ENCODE measurements at regions not wholly inside any gene's neighbourhood (a gene's known extent, or its start where the extent isn't known, plus 50 kb on each side); places are given as distances from the start of the nearest gene placed in this dataset.

DNA sequence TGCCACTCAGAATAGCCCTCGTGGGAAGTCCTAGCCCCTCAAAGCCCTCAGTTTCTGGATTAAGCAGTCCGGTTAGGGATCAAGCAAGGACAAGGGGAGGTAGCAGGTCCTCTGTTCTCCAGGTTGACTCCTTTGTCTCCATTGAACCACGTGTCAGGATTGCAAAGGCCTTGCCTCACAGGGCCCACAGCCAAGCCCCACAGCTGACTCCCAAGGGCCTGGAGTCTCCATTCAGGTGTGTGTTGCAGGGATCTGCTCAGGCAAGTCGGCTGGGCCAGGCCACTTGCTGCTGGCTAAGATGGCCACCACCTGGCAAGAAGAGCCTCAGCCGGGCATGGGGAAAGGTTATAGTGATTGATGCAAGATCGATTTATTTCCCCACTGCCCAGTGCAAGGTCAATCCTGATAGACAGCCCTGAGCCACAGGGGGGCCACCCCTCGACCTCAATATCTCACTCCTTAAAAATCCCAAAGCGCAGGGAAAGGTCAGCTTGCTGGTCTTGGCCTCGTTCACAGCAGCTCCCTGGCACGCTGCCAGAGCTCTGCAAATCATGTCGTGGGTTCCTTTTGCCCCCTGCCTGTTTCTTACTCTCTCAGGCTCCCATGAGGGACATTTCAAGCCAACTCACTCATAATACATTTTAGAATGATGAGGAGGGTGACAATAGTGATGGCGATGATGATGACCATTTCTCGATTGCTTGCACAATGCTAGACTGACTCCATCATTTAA, 75.9 kb downstream of the EDN3 start:
- ATAC-seq, result no peak
- Mint-ChIP-seq H3K4me1 (no peaks in the 10 kb centered on the region), H3K9me3 (no peaks in the 10 kb centered on the region), H3K4me3 (no peak overlapping the region), H3K27ac (no peak overlapping the region), H3K36me3 (no peaks in the 10 kb centered on the region)
- no peak for DNase-seq (ENCODE audit: low spot score in 2 of 2)

DNA sequence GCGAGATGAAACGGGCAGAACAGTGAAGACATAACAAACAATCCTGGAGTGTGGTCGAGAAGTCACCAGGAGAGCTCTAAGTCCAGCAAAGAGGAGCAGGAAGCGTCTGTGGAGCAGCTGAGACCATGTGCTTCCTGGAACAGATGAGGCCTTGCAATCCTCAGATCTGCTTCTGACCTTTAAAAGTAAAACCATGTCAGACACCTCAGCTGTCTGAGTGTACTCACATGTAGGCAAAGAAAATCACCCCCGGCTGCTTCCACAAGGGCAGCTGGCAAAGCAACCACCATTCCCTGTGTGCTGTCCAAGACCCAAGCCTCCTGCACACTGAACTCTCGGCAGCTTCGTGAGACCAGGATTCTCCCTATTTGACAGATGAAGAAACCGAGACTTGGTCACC, 76.6 kb downstream of the EDN3 start:
- no peak for ATAC-seq
- H3K36me3 Mint-ChIP-seq, result no peaks in the 10 kb centered on the region
- no peaks in the 10 kb centered on the region for H3K9me3 Mint-ChIP-seq
- no peaks in the 10 kb centered on the region for H3K4me1 Mint-ChIP-seq
- no peak overlapping the region for H3K4me3 Mint-ChIP-seq
- no peak overlapping the region for H3K27ac Mint-ChIP-seq
- DNase-seq (ENCODE audit: low spot score in 2 of 2), result no peak

DNA sequence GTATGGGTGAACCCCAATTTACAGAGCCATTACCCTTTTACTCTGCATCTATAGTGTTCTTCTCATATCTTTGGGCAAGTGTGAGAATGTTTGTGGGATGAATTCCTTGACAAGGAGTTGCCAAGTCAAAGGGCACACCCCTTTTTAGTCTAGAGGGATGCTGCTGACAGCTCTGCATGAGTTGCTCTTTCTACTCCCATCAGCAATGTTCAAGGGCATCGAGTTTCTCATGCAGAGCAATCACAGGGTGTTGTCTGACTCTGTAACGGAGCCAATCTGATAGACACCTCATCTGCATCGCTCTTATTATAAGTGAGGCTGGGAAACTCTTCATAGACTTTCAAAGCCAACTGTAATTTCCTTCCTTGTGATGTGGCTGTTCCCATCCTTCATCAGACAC, 77.4 kb downstream of the EDN3 start:
- Mint-ChIP-seq H3K4me1 (no peaks in the 10 kb centered on the region), H3K4me3 (no peak overlapping the region), H3K9me3 (no peaks in the 10 kb centered on the region), H3K27ac (no peak overlapping the region), H3K36me3 (no peaks in the 10 kb centered on the region)
- DNase-seq (ENCODE audit: low spot score in 2 of 2), result no peak
- no peak for ATAC-seq

DNA sequence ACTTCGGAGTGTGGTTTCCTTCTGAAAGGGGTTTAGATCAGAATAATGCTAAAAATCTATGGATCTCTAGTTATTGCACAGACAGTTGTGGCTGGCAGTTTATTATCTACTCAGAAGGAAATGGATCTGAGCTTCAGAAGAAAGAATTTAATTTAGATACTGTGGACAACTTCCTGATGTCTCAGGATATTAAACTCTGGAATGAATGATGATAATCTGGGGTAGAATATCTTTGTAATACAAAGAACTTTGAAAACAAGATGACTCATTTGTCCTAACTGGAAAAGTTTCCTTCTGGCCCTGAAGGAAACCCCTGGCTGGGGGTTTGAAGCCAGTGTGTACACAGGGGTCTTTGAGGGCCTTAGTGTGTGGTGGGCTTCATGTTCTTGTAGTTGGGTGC, 78.0 kb downstream of the EDN3 start:
- no peak overlapping the region for H3K4me3 Mint-ChIP-seq
- DNase-seq (ENCODE audit: low spot score in 2 of 2) (no peak), ATAC-seq (no peak)
- no peaks in the 10 kb centered on the region for H3K4me1 Mint-ChIP-seq
- H3K9me3 Mint-ChIP-seq, result no peaks in the 10 kb centered on the region
- no peaks in the 10 kb centered on the region for H3K36me3 Mint-ChIP-seq
- no peak overlapping the region for H3K27ac Mint-ChIP-seq

DNA sequence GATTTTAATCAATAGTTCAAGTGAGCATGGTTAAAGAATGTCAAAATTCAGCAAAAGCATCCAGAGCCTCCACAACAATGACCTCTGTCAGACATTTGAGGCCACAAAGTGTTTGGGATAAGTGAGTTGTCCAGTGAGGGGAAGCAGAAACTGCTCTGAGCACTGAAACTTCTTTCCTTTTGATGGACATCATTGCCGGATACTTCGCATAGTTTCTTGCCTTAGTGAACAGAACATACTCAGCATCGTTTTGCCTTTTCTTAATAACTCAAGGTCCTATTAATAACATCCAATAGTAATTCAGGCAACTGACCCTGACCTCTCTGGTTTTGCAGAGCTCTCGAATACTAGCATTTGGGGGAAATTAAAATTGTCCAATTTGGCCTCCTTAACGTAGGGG, 78.6 kb downstream of the EDN3 start:
- ATAC-seq, result no peak
- Mint-ChIP-seq H3K4me3 (no peak overlapping the region), H3K27ac (no peak overlapping the region), H3K4me1 (no peaks in the 10 kb centered on the region), H3K36me3 (no peaks in the 10 kb centered on the region), H3K9me3 (no peaks in the 10 kb centered on the region)
- no peak for DNase-seq (ENCODE audit: low spot score in 2 of 2)

DNA sequence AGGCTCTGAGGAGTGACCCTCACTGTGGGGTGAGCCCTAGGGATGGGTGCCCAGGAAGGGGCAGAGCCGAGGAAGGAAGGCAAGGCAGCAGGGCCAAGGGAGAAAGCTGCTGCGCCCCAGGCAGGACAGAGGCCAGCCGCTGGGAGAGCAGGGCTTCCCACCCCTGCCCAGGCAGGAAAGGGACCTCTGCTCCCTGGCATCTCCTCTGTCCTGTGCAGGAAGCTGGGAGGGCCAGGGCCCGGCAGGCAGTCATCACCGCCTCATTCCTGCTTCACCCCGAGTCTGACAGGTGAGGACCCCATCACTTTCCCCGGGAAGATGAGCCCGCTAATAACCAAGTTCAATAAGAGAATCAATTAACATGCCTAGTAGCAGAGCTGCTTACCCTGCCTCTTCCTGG, 81.3 kb downstream of the EDN3 start:
- no peaks in the 10 kb centered on the region for H3K36me3 Mint-ChIP-seq
- peaks cover 9% of the 10 kb centered on the region for H3K4me1 Mint-ChIP-seq
- H3K27ac Mint-ChIP-seq, result no peak overlapping the region
- no peak overlapping the region for H3K4me3 Mint-ChIP-seq
- DNase-seq (ENCODE audit: low spot score in 2 of 2), result no peak
- ATAC-seq, result no peak
- no peaks in the 10 kb centered on the region for H3K9me3 Mint-ChIP-seq

DNA sequence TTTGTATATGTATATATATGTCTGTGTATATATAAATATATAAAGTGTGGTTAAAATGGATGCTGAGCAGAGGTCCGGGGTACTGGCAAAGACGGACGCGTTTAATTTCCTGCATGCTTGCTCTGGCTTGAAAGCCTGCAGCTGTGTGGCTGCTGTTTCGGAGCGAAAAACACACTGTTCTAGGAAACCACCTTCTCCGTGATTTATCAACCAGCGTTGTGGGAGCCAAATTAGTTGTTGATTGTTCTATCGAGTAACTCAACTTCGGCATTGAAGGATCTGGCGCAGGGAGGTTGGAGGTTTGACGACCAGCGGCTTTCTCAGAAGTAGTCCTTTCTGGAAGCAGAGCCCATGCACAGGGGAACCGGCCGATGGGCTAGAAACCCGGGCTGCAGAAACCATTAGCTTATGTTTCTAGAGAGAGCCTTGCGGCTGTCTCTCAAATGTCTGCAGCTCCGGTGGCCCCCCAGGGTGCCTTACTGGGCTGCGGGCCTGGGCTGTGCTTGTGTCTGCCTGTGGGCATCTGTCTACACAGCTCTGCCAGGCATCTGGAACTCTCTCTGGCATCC, 81.8 kb downstream of the EDN3 start:
- H3K4me1 Mint-ChIP-seq, result peaks cover 9% of the 10 kb centered on the region
- H3K27ac Mint-ChIP-seq, result no peak overlapping the region
- no peaks in the 10 kb centered on the region for H3K36me3 Mint-ChIP-seq
- H3K4me3 Mint-ChIP-seq, result no peak overlapping the region
- H3K9me3 Mint-ChIP-seq, result no peaks in the 10 kb centered on the region
- ATAC-seq (no peak), DNase-seq (ENCODE audit: low spot score in 2 of 2) (no peak)

DNA sequence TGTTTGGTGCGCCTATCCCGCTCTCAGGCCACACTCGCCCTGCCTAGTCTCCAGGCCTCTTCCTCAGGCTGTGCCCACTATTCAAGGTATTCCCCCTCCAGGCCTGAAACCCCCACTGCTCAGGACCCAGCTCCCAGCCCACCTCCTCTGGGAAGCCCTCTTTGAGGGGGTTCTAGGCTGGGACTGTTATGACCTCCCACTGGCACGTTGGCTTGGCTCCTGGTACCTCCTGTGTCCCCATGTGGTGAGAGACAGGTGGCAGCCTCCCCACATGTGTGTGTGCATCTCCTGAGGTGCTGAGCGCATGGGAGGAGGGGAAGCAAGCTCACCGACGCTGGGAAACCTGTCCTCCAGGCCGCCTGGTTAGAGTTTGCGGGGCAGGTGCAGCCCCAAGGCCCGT, 82.5 kb downstream of the EDN3 start:
- Mint-ChIP-seq H3K27ac (peak overlapping the region; percentile 12), H3K9me3 (no peaks in the 10 kb centered on the region), H3K4me1 (peaks cover 9% of the 10 kb centered on the region), H3K4me3 (no peak overlapping the region), H3K36me3 (no peaks in the 10 kb centered on the region)
- no peak for ATAC-seq
- DNase-seq (ENCODE audit: low spot score in 2 of 2), result no peak

DNA sequence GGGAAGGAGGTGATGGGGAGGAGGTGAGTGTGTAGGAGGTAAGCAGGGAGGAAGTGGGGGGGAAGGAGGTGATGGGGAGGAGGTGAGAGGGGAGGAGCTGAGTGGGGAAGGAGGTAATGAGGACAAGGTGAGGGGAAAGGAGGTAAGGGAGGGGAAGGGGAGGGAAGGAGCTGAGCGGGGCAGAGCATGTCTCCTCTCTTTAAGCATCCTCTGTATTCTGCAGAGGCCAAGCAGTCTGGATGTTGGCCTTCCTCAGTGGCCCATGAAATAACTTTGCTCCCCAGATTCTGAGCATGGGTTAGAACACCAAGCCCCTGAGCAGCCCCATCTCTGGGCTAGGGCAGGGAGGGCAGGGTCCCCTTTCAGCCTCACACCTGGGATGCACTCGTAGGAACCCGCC, 84.6 kb downstream of the EDN3 start:
- DNase-seq (ENCODE audit: low spot score in 2 of 2), result no peak
- Mint-ChIP-seq H3K36me3 (no peaks in the 10 kb centered on the region), H3K4me1 (peaks cover 9% of the 10 kb centered on the region), H3K4me3 (no peak overlapping the region), H3K27ac (no peak overlapping the region), H3K9me3 (no peaks in the 10 kb centered on the region)
- ATAC-seq, result peak; percentile 8

DNA sequence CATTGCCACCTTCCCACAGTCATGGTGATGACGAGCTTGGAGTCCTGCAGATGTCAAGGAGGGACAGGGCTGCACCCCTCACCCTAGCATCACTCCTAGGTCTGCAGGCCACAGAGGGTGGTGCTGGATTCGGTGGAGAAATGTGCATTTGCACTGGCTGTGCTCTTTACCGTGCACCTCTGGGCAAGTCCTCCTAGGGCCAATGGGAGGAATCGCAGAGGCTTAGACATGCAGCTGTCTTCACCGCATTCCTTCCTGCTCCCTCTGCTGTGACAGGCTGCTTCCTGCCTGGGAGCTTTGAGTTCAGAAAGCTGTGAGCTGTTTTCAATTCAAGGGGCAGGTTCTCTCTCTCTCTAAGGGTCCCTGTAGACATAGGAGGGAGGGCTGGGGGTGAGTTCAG, 85.1 kb downstream of the EDN3 start:
- Mint-ChIP-seq H3K4me1 (peaks cover 9% of the 10 kb centered on the region), H3K4me3 (no peak overlapping the region), H3K36me3 (no peaks in the 10 kb centered on the region), H3K27ac (no peak overlapping the region), H3K9me3 (no peaks in the 10 kb centered on the region)
- DNase-seq (ENCODE audit: low spot score in 2 of 2) (no peak), ATAC-seq (peak; percentile 16)

DNA sequence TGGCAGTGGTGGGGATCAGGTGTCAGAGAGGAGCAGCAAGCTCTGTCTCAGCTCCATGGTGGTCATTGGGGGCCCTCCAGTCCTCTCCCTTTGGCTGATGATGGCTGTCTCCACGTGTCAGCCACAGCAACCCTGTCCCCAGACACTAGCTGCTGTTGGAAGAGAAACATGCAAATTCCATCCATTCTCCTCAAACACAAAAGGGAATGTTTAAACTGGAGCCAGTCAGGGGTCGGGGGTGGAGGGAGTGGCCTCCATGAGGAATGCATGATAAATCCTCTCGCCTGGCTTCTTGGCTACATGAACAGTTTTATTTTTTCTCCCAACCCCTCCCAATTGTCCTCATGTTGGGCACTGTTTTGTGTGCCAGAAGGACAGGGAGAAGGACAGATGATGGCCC, 86.4 kb downstream of the EDN3 start:
- no peak overlapping the region for H3K27ac Mint-ChIP-seq
- no peak for ATAC-seq
- H3K4me1 Mint-ChIP-seq, result peaks cover 9% of the 10 kb centered on the region
- H3K4me3 Mint-ChIP-seq, result no peak overlapping the region
- DNase-seq (ENCODE audit: low spot score in 2 of 2), result no peak
- no peaks in the 10 kb centered on the region for H3K9me3 Mint-ChIP-seq
- no peaks in the 10 kb centered on the region for H3K36me3 Mint-ChIP-seq

DNA sequence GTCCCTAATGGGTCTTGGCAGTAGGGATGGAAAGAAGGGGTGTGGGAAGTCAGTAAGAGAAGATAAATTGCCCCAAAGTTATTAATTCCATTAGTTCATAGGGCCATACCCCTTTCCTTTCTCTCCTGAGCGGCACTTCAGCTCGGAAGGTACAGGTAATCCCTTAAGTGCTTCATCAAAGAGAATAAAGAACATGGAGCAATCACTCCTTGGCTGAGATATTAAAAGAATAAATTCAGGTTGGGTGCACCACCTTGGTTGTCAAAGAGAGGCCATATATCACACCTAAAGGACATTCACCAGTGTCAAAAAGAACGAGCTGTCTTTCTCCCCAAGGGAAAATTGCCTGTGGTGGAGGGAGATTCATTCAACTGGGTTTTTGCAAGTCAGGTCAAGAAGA, 87.5 kb downstream of the EDN3 start:
- H3K9me3 Mint-ChIP-seq, result no peaks in the 10 kb centered on the region
- peaks cover 9% of the 10 kb centered on the region for H3K4me1 Mint-ChIP-seq
- ATAC-seq (no peak), DNase-seq (ENCODE audit: low spot score in 2 of 2) (no peak)
- no peaks in the 10 kb centered on the region for H3K36me3 Mint-ChIP-seq
- H3K4me3 Mint-ChIP-seq, result no peak overlapping the region
- no peak overlapping the region for H3K27ac Mint-ChIP-seq

DNA sequence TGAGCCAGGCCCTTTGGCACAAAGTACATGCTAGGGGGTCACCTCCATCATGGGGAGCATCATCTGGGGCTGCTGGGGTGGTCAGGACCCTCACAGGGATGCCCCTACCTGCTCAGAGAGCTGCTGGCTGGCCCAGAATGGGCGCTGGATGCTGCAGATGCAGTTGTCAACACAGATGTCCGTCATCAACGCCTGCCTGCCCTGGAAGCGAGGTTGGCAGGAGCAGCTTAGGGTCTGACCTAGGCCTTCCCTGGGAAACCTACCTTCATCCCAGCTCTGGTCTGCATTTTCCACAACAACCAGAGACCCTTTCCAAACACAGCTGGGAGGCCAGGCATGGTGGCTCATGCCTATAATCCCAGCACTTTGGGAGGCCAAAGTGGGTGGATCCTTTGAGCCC, 88.0 kb downstream of the EDN3 start:
- peaks cover 9% of the 10 kb centered on the region for H3K4me1 Mint-ChIP-seq
- H3K4me3 Mint-ChIP-seq, result no peak overlapping the region
- H3K36me3 Mint-ChIP-seq, result no peaks in the 10 kb centered on the region
- H3K9me3 Mint-ChIP-seq, result no peaks in the 10 kb centered on the region
- ATAC-seq (no peak), DNase-seq (ENCODE audit: low spot score in 2 of 2) (no peak)
- no peak overlapping the region for H3K27ac Mint-ChIP-seq

DNA sequence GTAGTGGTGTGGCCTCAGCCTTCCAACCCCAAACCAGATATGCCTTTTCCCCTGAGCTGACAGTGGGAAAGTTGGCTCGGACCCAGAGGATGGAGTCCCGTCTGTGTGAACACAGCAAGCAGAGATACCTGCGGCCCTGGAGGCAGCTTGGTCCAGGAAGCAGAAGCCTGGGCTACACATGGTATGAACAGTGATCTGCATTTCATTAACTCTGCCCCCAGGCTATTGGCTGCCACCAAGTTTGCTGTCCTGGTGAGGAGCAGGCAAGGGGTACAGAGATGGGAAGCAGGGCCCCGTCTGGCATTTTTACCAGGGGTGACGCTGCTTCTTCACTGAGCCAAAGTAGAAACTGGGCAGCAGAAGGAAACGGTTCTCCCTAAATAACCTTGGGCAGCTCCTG, 90.0 kb downstream of the EDN3 start:
- no peaks in the 10 kb centered on the region for H3K36me3 Mint-ChIP-seq
- ATAC-seq, result no peak
- H3K27ac Mint-ChIP-seq, result no peak overlapping the region
- no peak overlapping the region for H3K4me3 Mint-ChIP-seq
- H3K4me1 Mint-ChIP-seq, result peaks cover 7% of the 10 kb centered on the region
- DNase-seq (ENCODE audit: low spot score in 2 of 2), result no peak
- no peaks in the 10 kb centered on the region for H3K9me3 Mint-ChIP-seq

DNA sequence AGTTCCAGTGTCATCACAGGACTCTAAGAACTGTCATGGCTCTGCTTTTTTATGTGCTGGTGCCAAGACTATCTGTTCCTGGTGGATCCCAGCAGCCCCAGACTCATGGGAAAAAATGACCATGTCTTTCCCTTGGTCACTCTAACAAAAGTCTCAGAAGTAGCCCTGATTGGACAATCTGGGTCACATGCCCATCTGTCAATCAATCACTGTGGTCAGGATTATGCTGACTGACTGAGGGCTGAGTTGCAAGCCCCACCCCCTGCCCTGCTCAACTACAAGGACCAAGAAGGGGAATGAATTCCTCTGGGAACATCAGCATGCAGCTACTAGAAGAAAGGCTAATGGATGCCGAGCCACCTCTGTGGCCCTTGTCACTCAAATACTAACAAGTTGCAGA, 91.6 kb downstream of the EDN3 start:
- Mint-ChIP-seq H3K36me3 (no peaks in the 10 kb centered on the region), H3K27ac (no peak overlapping the region), H3K9me3 (no peaks in the 10 kb centered on the region), H3K4me3 (no peak overlapping the region), H3K4me1 (no peaks in the 10 kb centered on the region)
- ATAC-seq, result no peak
- no peak for DNase-seq (ENCODE audit: low spot score in 2 of 2)

DNA sequence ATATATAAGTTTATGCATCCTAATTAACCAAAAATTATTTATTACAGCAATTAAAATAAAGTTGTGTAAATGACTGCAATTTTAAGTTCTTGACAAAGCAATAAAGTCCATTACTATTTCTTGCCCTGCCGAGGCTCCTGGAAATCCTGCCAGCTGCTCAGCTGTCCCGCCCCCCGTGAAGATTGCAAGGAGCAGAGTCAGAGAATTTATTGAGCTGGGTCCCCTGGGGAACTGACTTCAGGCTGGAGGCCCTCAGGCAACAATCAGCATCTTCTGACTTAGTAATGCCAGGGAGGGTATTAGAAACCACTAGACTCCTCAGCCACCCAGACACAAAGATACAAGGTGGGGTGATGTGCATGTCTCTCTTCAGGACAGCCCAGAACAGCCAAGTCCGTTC, 92.3 kb downstream of the EDN3 start:
- Mint-ChIP-seq H3K36me3 (no peaks in the 10 kb centered on the region), H3K9me3 (no peaks in the 10 kb centered on the region), H3K27ac (no peak overlapping the region), H3K4me1 (no peaks in the 10 kb centered on the region), H3K4me3 (no peak overlapping the region)
- no peak for DNase-seq (ENCODE audit: low spot score in 2 of 2)
- ATAC-seq, result no peak

DNA sequence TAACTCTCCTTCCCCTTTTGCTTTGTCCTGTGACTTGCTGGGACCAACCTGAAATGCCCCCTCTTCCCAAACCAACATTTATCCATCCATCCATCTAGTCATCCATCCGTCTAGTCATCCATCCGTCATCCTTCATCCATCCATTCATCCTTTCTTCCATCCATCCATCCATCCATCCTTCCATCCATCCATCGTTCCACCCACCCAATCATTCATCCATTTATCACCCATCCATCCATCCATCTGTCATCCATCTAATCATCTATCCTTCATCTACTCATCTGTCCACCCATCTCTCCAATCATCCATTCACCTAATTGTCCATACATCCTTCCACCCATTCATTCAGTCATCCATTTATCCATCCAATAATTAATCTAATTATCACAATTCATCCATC, 92.7 kb downstream of the EDN3 start:
- Mint-ChIP-seq H3K4me1 (no peaks in the 10 kb centered on the region), H3K27ac (no peak overlapping the region), H3K36me3 (no peaks in the 10 kb centered on the region), H3K4me3 (no peak overlapping the region), H3K9me3 (no peaks in the 10 kb centered on the region)
- ATAC-seq (no peak), DNase-seq (ENCODE audit: low spot score in 2 of 2) (no peak)

Data from stimulated activated effector memory CD8-positive, alpha-beta T cell treated with anti-CD3 and anti-CD28 coated beads, Interleukin-12 subunit alpha, Interleukin-12 subunit beta, amount 100 ng/mL, for 72 hours (primary cell).